HepG2 (cell line): ENCODE measurements at regions not wholly inside any gene's neighbourhood (a gene's known extent, or its start where the extent isn't known, plus 50 kb on each side); places are given as distances from the start of the nearest gene placed in this dataset.

Source experiments
- ATAC-seq: fragments of 200-7000 bp; cut with Tn5 transposase; 3 replicates; pipeline ENCODE4 v1.9.1; 2020; ENCODE audit warnings: mild to moderate bottlenecking, moderate library complexity
- BruUV-seq: library from RNA; stranded (reverse); fragments of 400-500 nt; replicated peaks from 2 replicates; lab custom pipeline; 2021; lab: Mats Ljungman, UMichigan
- CTCF ChIA-PET: fragments of 300-600 bp; formaldehyde crosslinking; extraction: SDS; loops from one replicate; lab custom pipeline; 2021; ENCODE audit warnings: low total read pairs, inconsistent platforms, low intra/inter-chr PET ratio; lab: Yijun Ruan, JAX
- POLR2A ChIA-PET: fragments of 350-600 bp; sonication (Branson Sonifier 250); formaldehyde crosslinking; loops from one replicate; lab custom pipeline; 2020; ENCODE audit warnings: antibody characterized with exemption, inconsistent platforms; lab: Yijun Ruan, JAX
- DNase-seq: peaks from one replicate; pipeline ENCODE4 v3.0.0-alpha.2; 2015; ENCODE audit warnings: low spot score
- FAIRE-seq: peaks from 3 replicates; lab custom pipeline; 2011; peaks lifted over from hg19 to GRCh38; lab: Jason Lieb, UNC
- H2AFZ ChIP-seq: one replicate; pipeline ENCODE4 v1.6.1; 2011; ENCODE audit warnings: low read length, inconsistent platforms
- H3K27ac ChIP-seq: fragments of 300-600 bp; 3 replicates; pipeline ENCODE4 v1.8.0; 2011; ENCODE audit warnings: mixed run types, mild to moderate bottlenecking, mixed read lengths, low read length, inconsistent platforms; ENCODE audit not compliant: insufficient read depth; ENCODE audit errors: extremely low read length
- H3K27me3 ChIP-seq, 2 experiments: fragments of 200-600 bp in 1 of 2; 2 replicates in 1 of 2; 3 replicates in 1 of 2; pipeline versions ENCODE4 v1.6.0 to v1.8.0; 2011; ENCODE audit warnings: low read length in 2 of 2, mild to moderate bottlenecking in 2 of 2, moderate library complexity in 2 of 2, inconsistent platforms in 1 of 2; ENCODE audit not compliant: insufficient read depth in 2 of 2, control insufficient read depth in 1 of 2
- H3K36me3 ChIP-seq, 2 experiments: fragments of 200-600 bp in 1 of 2; replicated peaks in 1 of 2; 2 replicates in 1 of 2; 3 replicates in 1 of 2; pipeline versions ENCODE4 v1.5.1 to v1.8.0; 2011; ENCODE audit warnings: low read length in 2 of 2, inconsistent platforms in 1 of 2; ENCODE audit not compliant: insufficient read depth in 2 of 2, control insufficient read depth in 1 of 2
- H3K4me1 ChIP-seq: 2 replicates; pipeline ENCODE4 v1.5.1; 2012; ENCODE audit warnings: low read length, inconsistent platforms; ENCODE audit not compliant: insufficient read depth
- H3K4me2 ChIP-seq: 2 replicates; pipeline ENCODE4 v1.6.0; 2011; ENCODE audit warnings: low read depth, low read length, inconsistent platforms
- H3K4me3 ChIP-seq, 3 experiments: fragments of 200-600 bp in 1 of 3; sonication (generic), shearing (Covaris generic) in 1 of 3; replicated peaks in 1 of 3; 2 replicates each; pipeline ENCODE4 v1.5.1; 2011 to 2016; ENCODE audit warnings: low read length in 3 of 3, inconsistent platforms in 2 of 3, low read depth in 2 of 3, mild to moderate bottlenecking in 2 of 3, control low read depth in 1 of 3, mixed read lengths in 1 of 3; ENCODE audit not compliant: insufficient read depth in 1 of 3
- H3K79me2 ChIP-seq: one replicate; pipeline ENCODE4 v1.6.1; 2011; ENCODE audit warnings: low read length, inconsistent platforms; ENCODE audit not compliant: insufficient read depth
- H3K9ac ChIP-seq: 2 replicates; pipeline ENCODE4 v1.6.0; 2011; ENCODE audit warnings: mild to moderate bottlenecking, low read depth, low read length, inconsistent platforms; ENCODE audit not compliant: insufficient read depth
- H3K9me3 ChIP-seq: 2 replicates; pipeline ENCODE4 v1.5.1; 2012; ENCODE audit warnings: mild to moderate bottlenecking, low read length
- H4K20me1 ChIP-seq: 2 replicates; pipeline ENCODE4 v1.6.0; 2011; ENCODE audit warnings: inconsistent platforms, mild to moderate bottlenecking, low read length, moderate library complexity; ENCODE audit not compliant: insufficient read depth
- EHMT2 ChIP-seq: fragments of 200-600 bp; sonication (generic); IDR thresholded peaks from 2 replicates; pipeline ENCODE4 v1.7.0; 2017; ENCODE audit warnings: antibody characterized with exemption, low read depth, low read length, borderline replicate concordance
- FOXK1 ChIP-seq: sonication (generic); formaldehyde crosslinking; IDR thresholded peaks from 2 replicates; pipeline ENCODE4 v1.4.0; 2020; ENCODE audit warnings: low read depth, missing genetic modification reagents, borderline replicate concordance
- KIAA2018 ChIP-seq: sonication (generic); formaldehyde crosslinking; IDR thresholded peaks from 2 replicates; pipeline ENCODE4 v1.5.0; 2020; ENCODE audit warnings: mild to moderate bottlenecking, missing genetic modification reagents, borderline replicate concordance
- MLX ChIP-seq: IDR thresholded peaks from 2 replicates; pipeline ENCODE4 v1.6.1; 2016
- PAWR ChIP-seq: sonication (generic); formaldehyde crosslinking; IDR thresholded peaks from 2 replicates; pipeline ENCODE4 v1.4.0; 2020; ENCODE audit warnings: missing genetic modification reagents, mild to moderate bottlenecking, borderline replicate concordance
- RBFOX2 ChIP-seq: fragments of 200-400 bp; formaldehyde crosslinking; IDR thresholded peaks from 2 replicates; pipeline ENCODE4 v1.6.1; 2017; ENCODE audit warnings: low read depth, mild to moderate bottlenecking, low read length
- WGBS: methylation state at CpG from one replicate; pipeline ENCODE4 v1.1.6; 2017; ENCODE audit warnings: low lambda C conversion rate; 5-methylcytosine and 5-hydroxymethylcytosine counted together
- in situ Hi-C: cut with HindIII; loops from 2 replicates; pipeline ENCODE4 v1.10.0; 2017; ENCODE audit warnings: low pct_unique_long_range_greater_than_20kb; ENCODE audit not compliant: extremely low pct_ligation_motif_present
- intact Hi-C: fragments of 100-400 bp; cut with micrococcal nuclease; formaldehyde crosslinking; loops from one replicate; pipeline ENCODE4 v1.10.0; 2022; ENCODE audit not compliant: unreplicated experiment

- ATAC-seq, result no peak
- H3K9me3 ChIP-seq, result peaks cover 75% of the 10 kb centered on the region
- H2AFZ ChIP-seq, result no peak overlapping the region
- CTCF ChIA-PET, result no interaction called here
- no peak overlapping the region for H3K27ac ChIP-seq
- no TSS peak for BruUV-seq
- in situ Hi-C loops, result no loop called here
- H3K79me2 ChIP-seq, result no peaks in the 10 kb centered on the region
- no peak for TF ChIP-seq KIAA2018
- no peak for TF ChIP-seq RBFOX2
- no peak for TF ChIP-seq FOXK1 (CRISPR knock-in tag)
- no peak for TF ChIP-seq EHMT2
- TF ChIP-seq MLX (CRISPR knock-in tag), result no peak
- no peak for TF ChIP-seq PAWR (CRISPR knock-in tag)
- TF ChIP-seq, all 625 proteins: peak for 0
- POLR2A ChIA-PET, result no interaction called here
- Histone ChIP-seq H3K9ac (no peak overlapping the region), H3K36me3 (no peaks in the 10 kb centered on the region), H3K4me1 (no peaks in the 10 kb centered on the region), H3K27me3 (no peaks in the 10 kb centered on the region), H3K4me2 (no peak overlapping the region), H3K4me3 (no peak overlapping the region), H4K20me1 (no peaks in the 10 kb centered on the region)
- intact Hi-C loops, result no loop called here
- WGBS, result 1% methylated on average over 2 of the region's 2 CpGs
- no peak for DNase-seq
- no peak for FAIRE-seq
Measured at GRCh38 chr13:54383604-54384003, 1355.0 kb downstream of the OLFM4 start.
